Fibroblast of the aortic adventitia (primary cell): ENCODE measurements at regions not wholly inside any gene's neighbourhood (a gene's known extent, or its start where the extent isn't known, plus 50 kb on each side); places are given as distances from the start of the nearest gene placed in this dataset.
"Not testable (repeated sequence)": the region's sequence is repeated elsewhere in the genome, so short reads cannot be mapped to it uniquely, and the experiment has no call there.

Experiments used
- DNase-seq: peaks from one replicate; pipeline ENCODE4 v3.0.0-alpha.2; 2010; ENCODE audit warnings: low read depth
- H3K4me3 ChIP-seq: 2 replicates; pipeline ENCODE4 v1.5.1; 2011; ENCODE audit warnings: low read depth, mild to moderate bottlenecking, control low read depth, low read length, moderate library complexity
- CTCF ChIP-seq: IDR thresholded peaks from 2 replicates; pipeline ENCODE4 v1.5.1; 2011; ENCODE audit warnings: mild to moderate bottlenecking, low read length, control low read depth, inconsistent platforms; ENCODE audit not compliant: insufficient read depth

GRCh38 chr16:8402981-8403843 is 187.1 kb downstream of the TMEM114 start:
- no peak overlapping the region for H3K4me3 ChIP-seq
- TF ChIP-seq CTCF: no peak
- DNase-seq: no peak

- not testable (repeated sequence) for DNase-seq, H3K4me3 ChIP-seq
Measured at GRCh38 chr16:8400683-8401082, 189.6 kb downstream of the TMEM114 start.

- H3K4me3 ChIP-seq: no peak overlapping the region
- TF ChIP-seq CTCF: no peak
- no peak for DNase-seq
Measured at GRCh38 chr16:8398548-8398947, 191.8 kb downstream of the TMEM114 start.

- no peak overlapping the region for H3K4me3 ChIP-seq
- no peak for TF ChIP-seq CTCF
- no peak for DNase-seq
Measured at GRCh38 chr16:8397223-8397622, 193.1 kb downstream of the TMEM114 start.

GRCh38 chr16:8396463-8396862 is 193.8 kb downstream of the TMEM114 start:
- no peak for DNase-seq
- no peak overlapping the region for H3K4me3 ChIP-seq
- TF ChIP-seq CTCF: no peak

GRCh38 chr16:8391257-8391656 is 199.1 kb downstream of the TMEM114 start:
- no peak overlapping the region for H3K4me3 ChIP-seq
- no peak for DNase-seq
- TF ChIP-seq CTCF: no peak

- DNase-seq: no peak
- H3K4me3 ChIP-seq: no peak overlapping the region
- no peak for TF ChIP-seq CTCF
Measured at GRCh38 chr16:8388684-8389083, 201.6 kb downstream of the TMEM114 start.
